ENCODE measurements at regions not wholly inside any gene's neighbourhood (a gene's known extent, or its start where the extent isn't known, plus 50 kb on each side); places are given as distances from the start of the nearest gene placed in this dataset.

GRCh38 chr16:75794426-75794825 is 68.1 kb upstream of the CPHXL start:
- no peak for TF ChIP-seq TSHZ2 (CRISPR knock-in tag; IDR thresholded peaks at IDR 0.05)
- TF ChIP-seq BACH2 (CRISPR knock-in tag; IDR thresholded peaks at IDR 0.05; ENCODE audit: borderline replicate concordance): no peak
- ATAC-seq: no peak

GRCh38 chr16:75798714-75799113 is 72.4 kb upstream of the CPHXL start:
- TF ChIP-seq GLIS3 (CRISPR knock-in tag; IDR thresholded peaks at IDR 0.05) (no peak), ZNF565 (CRISPR knock-in tag; conservative IDR thresholded peaks at IDR 0.05; ENCODE audit: low read depth) (no peak), POU6F1 (CRISPR knock-in tag; IDR thresholded peaks at IDR 0.05; ENCODE audit: borderline replicate concordance, low read depth) (no peak), TSHZ2 (CRISPR knock-in tag; IDR thresholded peaks at IDR 0.05) (no peak), CSDC2 (CRISPR knock-in tag; IDR thresholded peaks at IDR 0.05) (no peak), CSRNP3 (CRISPR knock-in tag; IDR thresholded peaks at IDR 0.05) (no peak), ZNF8 (CRISPR knock-in tag; IDR thresholded peaks at IDR 0.05) (no peak), ZNF70 (CRISPR knock-in tag; IDR thresholded peaks at IDR 0.05) (no peak), SNAI2 (CRISPR knock-in tag; IDR thresholded peaks at IDR 0.05) (no peak), PPARA (CRISPR knock-in tag; IDR thresholded peaks at IDR 0.05; ENCODE audit: borderline replicate concordance) (no peak), BACH2 (CRISPR knock-in tag; IDR thresholded peaks at IDR 0.05; ENCODE audit: borderline replicate concordance) (no peak), OSR1 (CRISPR knock-in tag; IDR thresholded peaks at IDR 0.05) (no peak), ISL1 (CRISPR knock-in tag; IDR thresholded peaks at IDR 0.05) (no peak)
- no peak for ATAC-seq

GRCh38 chr16:75801307-75801706 is 75.0 kb upstream of the CPHXL start:
- no peak for ATAC-seq

GRCh38 chr16:75803753-75804152 is 77.5 kb upstream of the CPHXL start:
- ATAC-seq: no peak

More at GRCh38 chr16:75801307-75801706, 75.0 kb upstream of the CPHXL start:
- TF ChIP-seq ISL1 (CRISPR knock-in tag; IDR thresholded peaks at IDR 0.05): no peak
- TF ChIP-seq SNAI2 (CRISPR knock-in tag; IDR thresholded peaks at IDR 0.05): no peak
- no peak for TF ChIP-seq ZNF8 (CRISPR knock-in tag; IDR thresholded peaks at IDR 0.05)
- no peak for TF ChIP-seq TCF4 (CRISPR knock-in tag; IDR thresholded peaks at IDR 0.05; ENCODE audit: borderline replicate concordance)
- no peak for TF ChIP-seq CSDC2 (CRISPR knock-in tag; IDR thresholded peaks at IDR 0.05)
- no peak for TF ChIP-seq ZFP30 (CRISPR knock-in tag; IDR thresholded peaks at IDR 0.05)
- TF ChIP-seq ESRRG (CRISPR knock-in tag; IDR thresholded peaks at IDR 0.05): no peak
- no peak for TF ChIP-seq ZFP3 (CRISPR knock-in tag; IDR thresholded peaks at IDR 0.05)
- no peak for TF ChIP-seq ZNF565 (CRISPR knock-in tag; conservative IDR thresholded peaks at IDR 0.05; ENCODE audit: low read depth)
- no peak for TF ChIP-seq OSR1 (CRISPR knock-in tag; IDR thresholded peaks at IDR 0.05)

More at GRCh38 chr16:75803753-75804152, 77.5 kb upstream of the CPHXL start:
- no peak for TF ChIP-seq CSDC2 (CRISPR knock-in tag; IDR thresholded peaks at IDR 0.05)
- no peak for TF ChIP-seq POU6F1 (CRISPR knock-in tag; IDR thresholded peaks at IDR 0.05; ENCODE audit: borderline replicate concordance, low read depth)
- TF ChIP-seq TSHZ2 (CRISPR knock-in tag; IDR thresholded peaks at IDR 0.05): 0 out of 2 replicates have a peak, but pooled peaks have one; percentile 58
- no peak for TF ChIP-seq ZNF70 (CRISPR knock-in tag; IDR thresholded peaks at IDR 0.05)
- peak; percentile 87 for TF ChIP-seq TCF4 (CRISPR knock-in tag; IDR thresholded peaks at IDR 0.05; ENCODE audit: borderline replicate concordance)
- TF ChIP-seq RARB (CRISPR knock-in tag; IDR thresholded peaks at IDR 0.05): no peak
- no peak for TF ChIP-seq ZNF8 (CRISPR knock-in tag; IDR thresholded peaks at IDR 0.05)
- TF ChIP-seq ZFP3 (CRISPR knock-in tag; IDR thresholded peaks at IDR 0.05): no peak
- no peak for TF ChIP-seq PATZ1 (CRISPR knock-in tag; IDR thresholded peaks at IDR 0.05; ENCODE audit: borderline replicate concordance)
